ENCODE measurements at regions not wholly inside any gene's neighbourhood (a gene's known extent, or its start where the extent isn't known, plus 50 kb on each side); places are given as distances from the start of the nearest gene placed in this dataset.
A peak's percentile ranks its signal among the peaks of the same experiment; 100 is the strongest.

DNA sequence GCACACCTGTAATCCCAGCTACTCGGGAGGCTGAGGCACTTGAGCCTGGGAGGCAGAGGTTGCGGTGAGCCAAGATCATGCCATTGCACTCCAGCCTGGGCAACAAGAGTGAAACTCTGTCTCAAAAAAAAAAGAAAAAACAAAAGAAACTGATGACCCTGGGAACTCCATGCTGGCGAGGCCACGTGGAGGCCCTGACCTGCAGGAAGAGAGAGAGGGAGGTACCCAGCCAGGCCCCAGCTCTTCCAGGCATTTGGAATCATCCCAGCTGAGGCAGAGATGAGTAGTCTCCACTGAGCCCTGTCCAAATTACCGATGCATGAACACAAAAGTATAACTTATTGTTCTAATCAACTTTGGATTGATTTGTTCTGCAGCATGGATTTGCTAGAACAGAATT is 132.0 kb upstream of the ZBTB40 start (continued):
- TF ChIP-seq, protein P1, sequence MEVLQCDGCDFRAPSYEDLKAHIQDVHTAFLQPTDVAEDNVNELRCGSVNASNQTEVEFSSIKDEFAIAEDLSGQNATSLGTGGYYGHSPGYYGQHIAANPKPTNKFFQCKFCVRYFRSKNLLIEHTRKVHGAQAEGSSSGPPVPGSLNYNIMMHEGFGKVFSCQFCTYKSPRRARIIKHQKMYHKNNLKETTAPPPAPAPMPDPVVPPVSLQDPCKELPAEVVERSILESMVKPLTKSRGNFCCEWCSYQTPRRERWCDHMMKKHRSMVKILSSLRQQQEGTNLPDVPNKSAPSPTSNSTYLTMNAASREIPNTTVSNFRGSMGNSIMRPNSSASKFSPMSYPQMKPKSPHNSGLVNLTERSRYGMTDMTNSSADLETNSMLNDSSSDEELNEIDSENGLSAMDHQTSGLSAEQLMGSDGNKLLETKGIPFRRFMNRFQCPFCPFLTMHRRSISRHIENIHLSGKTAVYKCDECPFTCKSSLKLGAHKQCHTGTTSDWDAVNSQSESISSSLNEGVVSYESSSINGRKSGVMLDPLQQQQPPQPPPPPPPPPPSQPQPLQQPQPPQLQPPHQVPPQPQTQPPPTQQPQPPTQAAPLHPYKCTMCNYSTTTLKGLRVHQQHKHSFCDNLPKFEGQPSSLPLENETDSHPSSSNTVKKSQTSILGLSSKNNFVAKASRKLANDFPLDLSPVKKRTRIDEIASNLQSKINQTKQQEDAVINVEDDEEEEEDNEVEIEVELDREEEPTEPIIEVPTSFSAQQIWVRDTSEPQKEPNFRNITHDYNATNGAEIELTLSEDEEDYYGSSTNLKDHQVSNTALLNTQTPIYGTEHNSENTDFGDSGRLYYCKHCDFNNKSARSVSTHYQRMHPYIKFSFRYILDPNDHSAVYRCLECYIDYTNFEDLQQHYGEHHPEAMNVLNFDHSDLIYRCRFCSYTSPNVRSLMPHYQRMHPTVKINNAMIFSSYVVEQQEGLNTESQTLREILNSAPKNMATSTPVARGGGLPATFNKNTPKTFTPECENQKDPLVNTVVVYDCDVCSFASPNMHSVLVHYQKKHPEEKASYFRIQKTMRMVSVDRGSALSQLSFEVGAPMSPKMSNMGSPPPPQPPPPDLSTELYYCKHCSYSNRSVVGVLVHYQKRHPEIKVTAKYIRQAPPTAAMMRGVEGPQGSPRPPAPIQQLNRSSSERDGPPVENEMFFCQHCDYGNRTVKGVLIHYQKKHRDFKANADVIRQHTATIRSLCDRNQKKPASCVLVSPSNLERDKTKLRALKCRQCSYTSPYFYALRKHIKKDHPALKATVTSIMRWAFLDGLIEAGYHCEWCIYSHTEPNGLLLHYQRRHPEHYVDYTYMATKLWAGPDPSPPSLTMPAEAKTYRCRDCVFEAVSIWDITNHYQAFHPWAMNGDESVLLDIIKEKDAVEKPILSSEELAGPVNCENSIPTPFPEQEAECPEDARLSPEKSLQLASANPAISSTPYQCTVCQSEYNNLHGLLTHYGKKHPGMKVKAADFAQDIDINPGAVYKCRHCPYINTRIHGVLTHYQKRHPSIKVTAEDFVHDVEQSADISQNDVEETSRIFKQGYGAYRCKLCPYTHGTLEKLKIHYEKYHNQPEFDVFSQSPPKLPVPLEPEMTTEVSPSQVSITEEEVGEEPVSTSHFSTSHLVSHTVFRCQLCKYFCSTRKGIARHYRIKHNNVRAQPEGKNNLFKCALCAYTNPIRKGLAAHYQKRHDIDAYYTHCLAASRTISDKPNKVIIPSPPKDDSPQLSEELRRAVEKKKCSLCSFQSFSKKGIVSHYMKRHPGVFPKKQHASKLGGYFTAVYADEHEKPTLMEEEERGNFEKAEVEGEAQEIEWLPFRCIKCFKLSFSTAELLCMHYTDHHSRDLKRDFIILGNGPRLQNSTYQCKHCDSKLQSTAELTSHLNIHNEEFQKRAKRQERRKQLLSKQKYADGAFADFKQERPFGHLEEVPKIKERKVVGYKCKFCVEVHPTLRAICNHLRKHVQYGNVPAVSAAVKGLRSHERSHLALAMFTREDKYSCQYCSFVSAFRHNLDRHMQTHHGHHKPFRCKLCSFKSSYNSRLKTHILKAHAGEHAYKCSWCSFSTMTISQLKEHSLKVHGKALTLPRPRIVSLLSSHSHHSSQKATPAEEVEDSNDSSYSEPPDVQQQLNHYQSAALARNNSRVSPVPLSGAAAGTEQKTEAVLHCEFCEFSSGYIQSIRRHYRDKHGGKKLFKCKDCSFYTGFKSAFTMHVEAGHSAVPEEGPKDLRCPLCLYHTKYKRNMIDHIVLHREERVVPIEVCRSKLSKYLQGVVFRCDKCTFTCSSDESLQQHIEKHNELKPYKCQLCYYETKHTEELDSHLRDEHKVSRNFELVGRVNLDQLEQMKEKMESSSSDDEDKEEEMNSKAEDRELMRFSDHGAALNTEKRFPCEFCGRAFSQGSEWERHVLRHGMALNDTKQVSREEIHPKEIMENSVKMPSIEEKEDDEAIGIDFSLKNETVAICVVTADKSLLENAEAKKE (CRISPR knock-in tag; IDR thresholded peaks at IDR 0.05) = no peak
- no peak for TF ChIP-seq NANOG (IDR thresholded peaks at IDR 0.05; ENCODE audit: borderline replicate concordance)

- no peaks in the 10 kb centered on the region for H3K9me2 ChIP-seq (ENCODE audit: insufficient read depth)
- peak overlapping the region; percentile 64; the same call in 1 of the 2 replicates for H3K27ac ChIP-seq (ENCODE audit: low read depth)
- H3K36me3 Mint-ChIP-seq (ENCODE audit: low read depth) = no peaks in the 10 kb centered on the region
- peaks cover 21% of the 10 kb centered on the region for H3K27me3 Mint-ChIP-seq (ENCODE audit: insufficient read depth, low read depth, poor library complexity)
- peaks cover 16% of the 10 kb centered on the region for H3F3A ChIP-seq (replicated peaks; ENCODE audit: low read depth)
- H3K4me3 ChIP-seq = no peak overlapping the region
- H3K27ac Mint-ChIP-seq = peak overlapping the region; percentile 91
- peaks cover 56% of the 10 kb centered on the region for H3K4me1 ChIP-seq (ENCODE audit: insufficient read depth)
- H3K4me1 Mint-ChIP-seq = peaks cover 42% of the 10 kb centered on the region
- H3K9me3 Mint-ChIP-seq = no peaks in the 10 kb centered on the region
- no peaks in the 10 kb centered on the region for H4K20me1 ChIP-seq (replicated peaks; ENCODE audit: insufficient read depth)
- peak; percentile 46 for ATAC-seq
- H3K4me2 ChIP-seq = peak overlapping the region; percentile 61
- peak overlapping the region; percentile 59; the same call in 1 of the 2 replicates for H2AFZ ChIP-seq
- no peaks in the 10 kb centered on the region for H3K36me3 ChIP-seq (ENCODE audit: insufficient read depth)
- H3K4me3 Mint-ChIP-seq = peak overlapping the region; percentile 34; the same call in 1 of the 3 replicates
- no peak for DNase-seq (ENCODE audit: low spot score)
- H3K27me3 ChIP-seq (ENCODE audit: insufficient read depth) = peaks cover 6% of the 10 kb centered on the region; the same call in 1 of the 2 replicates
- H3K79me2 ChIP-seq (replicated peaks; ENCODE audit: insufficient read depth) = no peaks in the 10 kb centered on the region
- no peak for TF ChIP-seq EZH2phosphoT487 (IDR thresholded peaks at IDR 0.05; ENCODE audit: unreplicated experiment)
- TF ChIP-seq, protein P2, sequence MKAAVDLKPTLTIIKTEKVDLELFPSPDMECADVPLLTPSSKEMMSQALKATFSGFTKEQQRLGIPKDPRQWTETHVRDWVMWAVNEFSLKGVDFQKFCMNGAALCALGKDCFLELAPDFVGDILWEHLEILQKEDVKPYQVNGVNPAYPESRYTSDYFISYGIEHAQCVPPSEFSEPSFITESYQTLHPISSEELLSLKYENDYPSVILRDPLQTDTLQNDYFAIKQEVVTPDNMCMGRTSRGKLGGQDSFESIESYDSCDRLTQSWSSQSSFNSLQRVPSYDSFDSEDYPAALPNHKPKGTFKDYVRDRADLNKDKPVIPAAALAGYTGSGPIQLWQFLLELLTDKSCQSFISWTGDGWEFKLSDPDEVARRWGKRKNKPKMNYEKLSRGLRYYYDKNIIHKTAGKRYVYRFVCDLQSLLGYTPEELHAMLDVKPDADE (IDR thresholded peaks at IDR 0.05) = no peak
- no peak for TF ChIP-seq STAT1 (IDR thresholded peaks at IDR 0.05; ENCODE audit: unreplicated experiment)
- TF ChIP-seq REST (IDR thresholded peaks at IDR 0.05; ENCODE audit: unreplicated experiment) = no peak
Measured at GRCh38 chr1:22320587-22321344, 130.9 kb upstream of the ZBTB40 start.
